ENCODE measurements at regions not wholly inside any gene's neighbourhood (a gene's known extent, or its start where the extent isn't known, plus 50 kb on each side); places are given as distances from the start of the nearest gene placed in this dataset.

DNA sequence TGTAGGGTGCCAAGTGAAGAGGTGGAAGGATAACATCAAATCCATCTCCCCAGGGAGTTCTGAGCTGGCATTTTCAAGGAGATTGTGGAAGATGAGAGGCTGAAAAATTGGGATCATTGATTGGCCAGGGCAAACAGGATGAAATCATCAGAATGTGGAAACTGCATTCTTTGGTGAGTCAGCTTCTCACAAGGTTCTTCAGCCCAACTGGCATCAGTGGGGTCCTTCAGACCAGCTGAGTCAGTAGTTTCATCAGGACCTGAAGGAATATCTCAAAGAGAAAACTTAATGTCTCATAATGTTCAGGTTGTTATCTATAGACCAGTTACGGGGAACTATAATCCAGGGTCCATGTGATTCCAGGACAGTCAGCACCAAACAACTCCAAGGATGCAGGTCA is 195.8 kb downstream of the HAO1 start:
- TF ChIP-seq CTCF (conservative IDR thresholded peaks at IDR 0.05) (no peak), ZFX (IDR thresholded peaks at IDR 0.05) (no peak)
- H3K27ac ChIP-seq: no peak overlapping the region

DNA sequence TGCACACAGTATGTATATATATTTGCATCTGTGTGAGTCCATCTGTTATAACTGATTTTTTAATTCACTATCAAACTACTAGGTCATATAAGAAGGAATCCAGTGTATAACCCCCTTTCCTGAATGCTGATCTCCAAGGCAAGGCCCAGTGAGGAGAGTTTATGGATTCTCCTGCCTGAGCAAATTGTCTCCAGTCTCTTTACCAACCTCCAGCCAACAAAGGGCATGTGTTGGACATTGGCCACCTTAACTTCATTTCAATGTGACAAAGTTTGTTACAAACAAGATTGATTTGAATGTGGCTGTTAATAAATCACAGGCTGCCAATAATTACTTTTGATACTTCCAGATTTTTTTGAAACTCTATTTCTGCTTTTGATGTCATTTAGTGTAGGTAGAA is 191.6 kb downstream of the HAO1 start:
- no peak overlapping the region for H3K27ac ChIP-seq

DNA sequence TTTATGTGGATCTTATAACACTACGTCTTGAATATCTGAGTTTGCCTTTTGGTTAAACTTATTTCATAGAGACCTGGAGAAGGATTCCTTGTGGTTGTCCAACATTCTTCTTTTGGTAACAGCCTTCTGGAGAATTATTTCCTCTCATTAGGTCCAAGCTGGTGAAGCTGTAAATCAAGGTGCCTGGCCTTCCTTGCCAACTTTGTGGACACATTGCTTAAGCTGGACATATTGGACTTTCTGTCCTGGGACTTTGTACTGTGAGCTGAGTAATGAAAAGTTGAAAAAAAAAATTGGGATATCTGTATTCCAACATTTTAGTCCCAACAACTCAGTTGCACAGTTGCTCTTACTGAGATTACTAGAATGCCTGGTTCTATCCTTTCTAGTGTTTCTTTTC is 186.2 kb downstream of the HAO1 start:
- TF ChIP-seq CTCF (conservative IDR thresholded peaks at IDR 0.05) (no peak), ZFX (IDR thresholded peaks at IDR 0.05) (no peak)
- H3K27ac ChIP-seq: no peak overlapping the region

More for the DNA sequence above, 191.6 kb downstream of the HAO1 start:
- TF ChIP-seq ZFX (IDR thresholded peaks at IDR 0.05): no peak
- TF ChIP-seq CTCF (conservative IDR thresholded peaks at IDR 0.05): no peak

GRCh38 chr20:7758406-7758805 is 181.9 kb downstream of the HAO1 start:
- H3K27ac ChIP-seq: no peak overlapping the region
- TF ChIP-seq CTCF (conservative IDR thresholded peaks at IDR 0.05): no peak
- no peak for TF ChIP-seq ZFX (IDR thresholded peaks at IDR 0.05)

DNA sequence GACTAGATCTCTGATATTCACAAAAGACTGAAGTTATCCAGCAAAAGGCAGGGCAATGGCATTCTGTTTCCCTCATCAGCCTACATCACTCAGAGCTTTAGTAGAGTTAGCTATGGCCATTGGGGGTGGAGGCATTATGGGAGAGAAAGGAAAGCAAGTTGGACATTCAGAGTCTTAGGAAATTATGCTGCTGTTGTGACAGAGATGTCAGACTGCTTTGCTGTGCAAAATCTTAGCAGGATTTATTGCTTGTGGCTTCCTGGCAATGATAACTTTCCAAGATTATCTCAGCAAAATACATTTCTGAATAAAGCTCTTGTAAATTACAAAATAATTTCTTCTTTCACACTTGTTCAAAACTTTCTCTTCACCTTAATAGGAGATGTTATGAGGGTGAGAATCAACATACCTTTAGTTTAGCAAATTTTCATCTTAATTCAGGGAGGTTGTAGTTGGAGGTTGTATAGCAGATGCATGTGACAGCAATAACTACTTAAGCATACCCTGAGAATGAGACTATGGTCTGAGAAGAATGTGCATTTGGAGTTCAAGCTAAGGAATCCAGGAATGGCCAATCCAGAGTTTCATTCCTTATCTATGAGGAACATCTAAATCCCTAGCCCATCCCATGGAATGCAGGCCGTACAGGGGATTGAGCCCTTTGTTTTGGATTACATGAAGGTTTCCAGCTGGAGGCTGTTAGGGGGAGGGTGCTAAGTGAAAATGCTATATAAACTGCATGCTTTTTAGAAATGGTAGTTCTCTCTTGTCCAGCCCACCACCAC is 179.8 kb downstream of the HAO1 start:
- no peak for TF ChIP-seq ZFX (IDR thresholded peaks at IDR 0.05)
- no peak for TF ChIP-seq CTCF (conservative IDR thresholded peaks at IDR 0.05)
- no peak overlapping the region for H3K27ac ChIP-seq

- TF ChIP-seq CTCF (conservative IDR thresholded peaks at IDR 0.05) (no peak), ZFX (IDR thresholded peaks at IDR 0.05) (no peak)
- no peak overlapping the region for H3K27ac ChIP-seq
Observed at GRCh38 chr20:7765221-7765620, 175.0 kb downstream of the HAO1 start.

- no peak for TF ChIP-seq ZFX (IDR thresholded peaks at IDR 0.05)
- TF ChIP-seq CTCF (conservative IDR thresholded peaks at IDR 0.05): no peak
- H3K27ac ChIP-seq: no peak overlapping the region
Observed at GRCh38 chr20:7770046-7770445, 170.2 kb downstream of the HAO1 start.
